IPS DF 19.7 (cell line): ENCODE measurements at regions not wholly inside any gene's neighbourhood (a gene's known extent, or its start where the extent isn't known, plus 50 kb on each side); places are given as distances from the start of the nearest gene placed in this dataset.

ENCODE experiments used
- DNase-seq: peaks from one replicate; pipeline ENCODE4 v3.0.0-alpha.2; 2013; ENCODE audit warnings: low read depth, low spot score

DNA sequence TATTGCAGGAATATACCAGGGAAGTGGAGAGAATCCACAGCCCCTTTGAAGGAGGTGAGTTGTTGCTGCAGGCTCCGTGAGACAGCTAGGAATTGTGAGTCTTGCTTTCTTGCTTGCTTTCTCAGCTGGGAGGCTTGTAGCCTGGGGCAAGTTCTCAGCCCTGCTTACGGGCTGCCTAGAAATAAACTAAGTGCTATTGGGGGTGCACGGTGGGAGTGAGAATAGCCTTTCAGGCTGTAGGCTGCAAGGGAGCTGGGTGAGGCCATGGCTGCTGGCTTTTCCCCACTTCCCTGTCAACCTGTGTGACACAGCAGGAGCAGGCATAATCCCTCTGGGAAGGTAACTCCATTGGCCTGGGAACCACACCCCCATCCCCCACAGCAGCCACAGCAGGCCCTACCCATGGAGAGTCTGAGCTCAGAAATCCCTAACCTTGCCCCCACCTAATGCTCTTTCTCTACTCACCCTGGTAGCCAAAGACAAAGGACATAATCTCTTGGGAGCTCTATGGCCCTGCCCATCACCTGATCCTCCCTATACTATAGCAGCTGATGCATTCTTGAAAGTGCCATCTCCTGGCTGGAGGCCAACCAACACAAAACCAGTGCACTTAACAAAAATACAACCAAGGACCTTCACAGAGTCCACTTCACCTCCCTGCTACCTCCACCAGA lies 113.0 kb downstream of the MMRN1 start:
- no peak for DNase-seq

DNA sequence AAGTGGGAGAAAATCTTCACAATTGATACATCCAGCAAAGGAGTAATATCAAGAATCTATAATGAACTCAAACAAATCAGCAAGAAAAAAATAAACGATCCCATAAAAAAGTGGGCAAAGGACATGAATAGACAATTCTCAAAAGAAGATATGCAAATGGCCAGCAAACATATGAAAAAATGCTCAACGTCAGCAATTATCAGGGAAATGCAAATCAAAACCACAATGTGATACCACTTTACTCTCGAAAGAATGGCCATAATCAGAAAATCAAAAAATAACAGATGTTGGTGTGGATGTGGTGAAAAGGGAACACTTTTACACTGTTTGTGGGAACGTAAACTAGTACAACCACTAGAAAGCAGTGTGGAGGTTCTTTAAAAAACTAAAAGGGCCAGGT lies 114.3 kb upstream of the CCSER1 start:
- no peak for DNase-seq

DNA sequence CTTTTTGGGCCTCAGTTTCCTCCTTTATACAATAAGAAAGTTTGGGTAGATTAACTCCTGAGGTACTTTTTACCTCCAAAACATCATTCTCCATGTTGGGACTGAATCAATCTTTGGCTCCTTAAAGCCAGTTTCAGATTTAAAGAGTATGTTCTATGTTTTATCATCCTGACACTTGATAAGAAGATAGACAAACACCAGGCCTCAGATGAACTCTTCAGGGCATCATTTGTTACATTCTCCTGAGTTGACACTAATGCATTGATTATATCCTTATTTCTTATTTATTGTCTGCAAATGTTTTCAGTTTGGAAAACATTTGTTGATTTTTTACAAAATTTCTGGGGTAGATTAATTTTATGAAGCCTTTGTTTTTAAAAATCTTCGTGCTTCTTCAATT lies 102.7 kb upstream of the CCSER1 start:
- DNase-seq: no peak

DNA sequence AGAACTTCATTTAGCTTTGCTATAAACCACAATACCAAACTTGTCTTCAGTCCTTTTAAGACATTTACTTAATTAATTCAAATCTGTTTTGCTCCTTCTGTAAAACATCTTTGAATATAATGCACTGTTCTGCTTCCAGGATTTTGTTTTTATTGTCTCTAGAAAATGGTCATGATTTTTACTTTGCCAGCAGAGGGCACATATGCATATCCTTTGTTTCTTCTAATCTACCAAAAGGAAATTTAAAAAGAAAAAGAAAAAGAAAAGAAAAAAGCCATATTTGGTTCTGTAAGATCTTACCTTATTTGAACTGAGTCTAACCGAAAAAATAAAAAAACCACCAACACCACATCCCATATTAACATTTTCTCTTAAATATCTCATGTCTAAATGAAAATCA lies 101.9 kb upstream of the CCSER1 start:
- DNase-seq: no peak

DNA sequence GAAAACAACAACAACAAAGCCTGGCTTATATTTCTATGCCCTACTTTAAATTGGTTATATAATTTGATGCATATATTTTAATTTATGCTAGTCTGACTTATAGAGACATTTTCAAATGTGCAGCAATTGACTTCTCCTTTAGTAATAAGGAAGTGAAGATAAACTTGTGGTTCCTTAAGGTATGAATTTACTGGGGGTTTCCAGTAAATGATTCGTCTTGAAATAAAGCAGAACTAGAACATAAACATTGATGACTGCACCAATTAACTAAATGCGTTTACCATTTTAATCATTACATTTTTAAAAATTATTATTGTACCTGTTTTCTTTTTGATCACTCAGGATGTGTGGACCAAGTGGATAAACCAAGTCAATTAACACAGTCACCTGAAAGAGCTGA lies 99.6 kb upstream of the CCSER1 start:
- no peak for DNase-seq

DNA sequence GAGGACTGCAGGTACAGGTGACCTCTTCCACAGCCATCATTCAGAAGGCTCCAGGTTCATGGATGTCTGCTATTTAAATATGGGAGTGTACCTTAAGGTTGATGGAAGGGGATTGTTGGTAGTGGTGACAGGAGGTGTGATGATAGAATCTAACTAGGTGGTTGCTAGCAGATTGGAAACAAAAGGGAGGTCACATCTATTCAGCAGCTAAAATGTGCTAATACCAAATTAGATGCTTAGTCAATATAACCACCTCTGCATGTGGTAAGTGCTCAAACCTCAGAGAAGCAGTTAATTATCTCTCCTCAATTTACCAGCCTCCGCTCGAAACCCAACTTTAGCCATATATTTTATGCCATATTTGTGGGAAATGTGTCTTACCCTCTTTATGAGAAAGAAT lies 98.7 kb upstream of the CCSER1 start:
- DNase-seq: no peak

DNA sequence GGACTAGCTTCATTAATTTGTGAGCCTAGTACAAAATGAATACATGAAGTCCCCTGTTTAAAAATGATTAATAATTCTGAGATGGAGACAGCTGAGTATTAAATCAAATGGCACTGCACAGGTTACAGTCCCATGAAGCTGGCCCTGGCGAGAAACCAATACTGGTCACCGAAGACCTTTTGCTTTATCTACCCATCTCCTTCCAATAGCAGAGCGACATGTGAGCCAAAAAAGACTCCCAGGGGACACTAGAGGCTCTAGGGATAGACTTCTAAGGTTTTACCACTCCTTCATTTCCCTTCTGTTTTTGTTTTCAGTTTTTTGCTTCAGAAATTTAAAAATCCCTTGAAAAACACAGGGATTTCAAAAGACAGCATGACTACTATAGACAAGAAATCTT lies 97.0 kb upstream of the CCSER1 start:
- no peak for DNase-seq

DNA sequence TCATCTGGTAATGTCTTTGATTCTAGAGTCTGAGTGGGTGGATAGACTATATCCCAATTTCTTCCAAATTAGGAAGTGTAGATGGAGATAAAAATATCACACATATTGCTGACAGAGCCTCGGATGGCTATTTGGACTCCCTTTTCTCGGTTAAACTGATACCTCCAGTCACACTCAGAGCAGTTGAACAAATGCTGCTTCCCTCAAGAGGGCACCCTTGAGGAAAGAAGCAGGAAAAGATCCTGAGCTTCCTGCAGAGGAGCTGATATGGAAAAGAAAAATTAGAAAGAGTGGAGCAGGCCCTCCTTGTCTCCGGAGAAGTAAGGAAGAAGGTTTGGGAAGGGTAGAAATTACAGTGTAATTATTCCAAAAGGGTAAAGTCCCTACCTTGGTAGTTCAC lies 96.2 kb upstream of the CCSER1 start:
- DNase-seq: peak; percentile 12

DNA sequence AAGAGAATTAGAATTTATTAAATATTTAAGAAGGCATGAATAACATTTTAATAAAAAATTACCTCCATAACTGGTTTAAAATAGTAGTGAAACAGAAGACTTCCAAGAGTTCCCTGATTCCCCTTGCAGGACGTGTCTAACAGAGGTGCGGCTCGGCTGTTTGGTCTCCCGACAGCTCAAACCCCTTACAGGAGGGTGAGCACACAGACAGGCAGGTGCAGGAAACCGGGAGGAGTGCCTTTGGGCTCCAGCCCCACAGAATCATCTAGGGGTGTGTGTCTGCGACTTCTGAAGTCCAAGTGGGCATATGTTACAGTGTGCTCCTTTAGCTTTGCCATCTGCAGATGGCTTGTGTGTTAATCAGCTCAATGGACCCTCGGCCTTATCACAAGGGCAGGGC lies 88.1 kb upstream of the CCSER1 start:
- no peak for DNase-seq

DNA sequence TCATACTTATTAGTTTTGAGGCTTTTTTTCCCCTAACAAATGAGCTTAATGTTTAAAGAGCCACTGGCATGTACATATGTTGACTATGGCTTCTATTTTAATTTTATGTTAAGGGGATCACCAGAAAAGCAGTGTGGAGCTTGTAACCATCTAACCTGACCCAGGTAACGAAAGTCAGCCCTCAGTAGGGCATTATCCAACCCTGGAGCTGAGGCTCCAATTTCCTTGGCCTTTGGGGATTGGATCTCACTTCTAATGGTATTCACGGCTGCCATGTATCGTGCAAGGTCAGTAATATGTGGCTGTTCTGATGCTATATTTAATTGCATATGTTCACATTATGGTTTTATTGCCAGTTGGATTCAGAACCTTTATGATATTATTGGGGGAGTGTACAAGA lies 75.2 kb upstream of the CCSER1 start:
- no peak for DNase-seq

DNA sequence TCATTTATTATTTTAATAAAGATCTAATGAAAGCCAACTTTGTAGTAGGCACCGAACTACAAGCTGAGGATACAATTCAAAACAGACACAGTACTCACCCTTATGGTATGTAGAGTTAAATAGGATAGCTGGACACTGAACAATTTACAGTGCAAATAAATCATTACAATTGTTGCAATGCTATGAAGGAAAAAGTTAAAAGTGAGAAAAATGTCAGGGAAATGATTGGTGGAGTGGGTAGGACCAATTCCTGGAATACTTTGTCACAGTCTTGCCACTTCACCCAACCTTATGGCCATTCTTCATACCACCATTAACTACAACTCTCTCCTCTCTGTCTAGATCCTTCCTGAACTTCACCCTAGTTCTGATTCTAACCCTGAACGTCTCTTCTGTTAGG lies 70.1 kb upstream of the CCSER1 start:
- no peak for DNase-seq

DNA sequence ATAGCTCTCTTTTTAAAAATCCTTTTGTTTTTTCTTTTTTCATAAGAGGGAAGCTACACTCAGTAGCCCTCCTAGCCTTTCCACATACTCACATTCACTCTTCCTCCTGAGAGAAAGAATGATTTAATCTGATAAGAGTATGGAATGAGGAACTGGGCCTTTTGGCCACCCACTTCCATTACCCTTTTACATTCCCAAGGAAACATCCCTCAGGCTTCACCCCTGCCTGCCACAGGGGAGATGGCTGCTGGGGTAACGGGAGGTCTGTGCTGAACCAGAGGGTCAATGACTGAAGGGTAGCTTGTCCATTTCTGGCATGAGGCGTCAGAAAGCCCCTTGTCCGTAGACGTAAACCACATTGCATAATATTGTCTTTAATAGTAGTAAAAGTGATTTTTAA lies 67.2 kb upstream of the CCSER1 start:
- no peak for DNase-seq

DNA sequence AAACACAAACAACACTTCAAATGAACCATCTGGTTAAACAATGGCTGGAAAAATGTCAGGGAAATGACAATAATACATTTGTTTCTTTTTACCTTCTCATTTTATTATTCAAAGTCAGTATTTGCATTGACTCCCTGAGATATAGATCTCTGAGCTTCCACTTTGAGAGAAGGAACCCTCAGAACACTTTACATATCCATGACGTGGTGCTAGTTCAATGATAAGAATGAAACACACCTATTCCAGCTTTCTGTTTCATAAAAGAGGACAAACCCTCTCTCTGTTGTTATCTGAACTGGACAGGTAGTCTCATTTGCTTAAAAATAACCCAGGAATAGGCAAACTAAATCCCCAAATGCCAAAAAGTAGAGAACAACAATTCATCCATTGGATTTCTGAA lies 65.3 kb upstream of the CCSER1 start:
- DNase-seq: no peak

DNA sequence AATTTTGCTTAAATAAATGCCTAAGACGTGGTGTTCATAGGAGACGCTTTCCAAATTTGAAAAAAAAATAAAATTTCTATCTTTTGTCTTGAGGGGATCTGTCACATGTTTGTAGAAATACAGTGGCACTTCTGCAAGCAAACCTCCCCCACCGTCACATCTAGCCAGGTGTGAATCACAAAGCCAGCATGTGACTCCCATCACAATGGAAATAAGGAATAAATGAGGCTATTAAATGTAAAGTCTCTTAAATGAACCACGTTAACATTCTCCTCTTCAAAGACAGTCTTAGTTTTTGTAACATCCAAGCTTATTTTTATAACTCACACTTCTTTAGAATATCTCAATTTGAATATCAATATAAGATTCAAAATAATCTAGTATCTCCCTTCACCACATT lies 63.0 kb upstream of the CCSER1 start:
- no peak for DNase-seq

DNA sequence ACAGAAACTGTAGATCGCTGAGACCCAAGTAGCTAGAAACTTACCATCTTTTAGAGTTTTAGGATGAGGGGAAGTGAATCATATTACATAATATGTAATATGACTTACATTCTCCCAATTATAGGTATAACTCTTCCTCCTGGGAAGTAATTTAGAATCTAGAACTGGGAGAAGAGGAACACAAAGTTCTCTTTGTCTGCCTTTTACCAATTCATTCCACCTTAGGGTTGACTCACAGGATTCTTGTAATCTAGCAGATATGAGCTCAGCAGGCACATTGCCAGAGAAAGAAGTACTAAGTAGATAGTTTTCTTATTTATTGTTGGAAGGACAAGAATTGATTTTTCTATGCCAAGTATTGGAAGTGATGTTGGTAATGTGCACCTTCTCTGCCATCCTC lies 58.0 kb upstream of the CCSER1 start:
- no peak for DNase-seq

DNA sequence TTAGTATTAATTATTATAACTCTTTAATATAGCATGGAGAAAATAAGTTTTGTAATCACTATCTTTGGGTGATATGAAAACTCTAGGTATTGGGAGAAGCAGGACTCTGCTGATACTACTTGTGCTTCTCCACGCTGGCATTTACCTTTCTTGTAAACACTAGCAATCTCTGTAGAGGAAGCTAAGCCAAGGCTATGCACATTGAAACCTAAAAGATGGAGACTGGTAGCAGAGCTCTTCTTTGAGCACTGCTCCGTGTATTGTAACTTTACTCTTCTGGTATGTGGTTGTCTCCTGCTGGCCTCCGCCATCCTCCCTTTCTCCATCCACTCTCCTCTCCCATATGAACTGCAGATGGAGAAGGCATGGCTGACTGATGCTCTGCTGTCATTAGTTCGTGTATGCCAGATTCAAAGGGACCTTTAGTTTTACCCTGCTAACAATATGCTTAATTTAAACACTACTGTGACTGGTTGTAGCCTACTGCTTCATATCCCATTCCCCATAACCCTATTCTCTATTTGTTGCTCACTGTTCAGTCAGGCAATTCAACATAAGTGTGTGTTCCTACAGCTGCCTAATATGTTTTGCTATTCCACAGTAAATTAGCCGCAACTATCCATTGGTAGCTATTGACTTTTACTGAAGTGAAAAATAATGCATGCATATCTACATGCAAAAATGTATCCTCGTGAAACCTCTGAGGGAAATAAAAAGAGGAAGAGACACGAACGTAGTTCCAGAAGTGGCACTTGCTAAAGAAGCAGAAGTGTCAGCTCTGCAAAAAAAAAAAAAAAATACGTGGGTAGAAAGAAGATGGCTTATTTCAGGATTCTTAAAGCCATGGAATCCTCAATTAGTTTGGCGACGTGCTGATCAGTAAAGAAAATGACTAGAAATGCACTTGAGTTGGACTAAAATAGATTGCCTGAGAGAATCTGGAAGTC lies 55.6 kb upstream of the CCSER1 start:
- DNase-seq: no peak

DNA sequence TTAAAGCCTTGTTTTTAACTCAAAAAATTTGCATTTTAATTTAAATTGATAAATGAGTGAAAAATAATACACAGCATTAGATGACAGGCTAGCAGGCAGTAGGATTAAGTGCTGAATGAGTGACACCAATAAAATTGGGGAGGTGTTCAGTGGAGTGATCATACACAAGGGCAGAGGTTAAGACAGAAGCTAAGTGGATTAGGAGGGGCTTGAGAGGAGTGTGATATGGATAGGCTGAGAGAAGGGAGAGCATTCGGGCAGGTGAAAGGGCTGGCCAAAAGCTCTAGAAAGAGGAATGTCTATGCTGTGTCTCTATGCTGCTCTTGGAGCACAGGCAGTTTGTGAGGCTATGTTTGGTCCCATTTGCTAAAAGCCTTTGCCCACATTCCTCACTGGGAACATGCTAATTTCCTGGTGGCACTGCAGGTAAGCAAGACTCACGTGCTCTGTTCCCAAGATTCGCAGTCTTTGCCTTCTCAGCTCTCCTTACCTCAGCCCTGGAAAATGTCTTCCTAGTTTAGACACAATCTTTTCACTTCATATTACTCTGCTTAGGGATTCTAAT lies 52.8 kb upstream of the CCSER1 start:
- peak; percentile 20 for DNase-seq
